HEK293 (cell line): ENCODE measurements at regions not wholly inside any gene's neighbourhood (a gene's known extent, or its start where the extent isn't known, plus 50 kb on each side); places are given as distances from the start of the nearest gene placed in this dataset.
"Not testable (repeated sequence)": the region's sequence is repeated elsewhere in the genome, so short reads cannot be mapped to it uniquely, and the experiment has no call there.

Experiments used
- CTCF ChIP-seq: fragments of 450-650 bp; formaldehyde crosslinking; IDR thresholded peaks from 2 replicates; pipeline ENCODE4 v1.5.1; 2016; ENCODE audit warnings: missing biosample characterization, missing genetic modification characterization
- REST ChIP-seq: fragments of 450-650 bp; formaldehyde crosslinking; IDR thresholded peaks from 2 replicates; pipeline ENCODE4 v1.5.1; 2016; ENCODE audit warnings: missing biosample characterization, missing genetic modification characterization
- TCF7L2 ChIP-seq: IDR thresholded peaks from 2 replicates; pipeline ENCODE4 v1.6.1; 2011; ENCODE audit warnings: low read depth, mild to moderate bottlenecking, inconsistent platforms, low read length, moderate library complexity, borderline replicate concordance
- ZBTB20 ChIP-seq: fragments of 450-650 bp; formaldehyde crosslinking; IDR thresholded peaks from 2 replicates; pipeline ENCODE4 v1.5.1; 2016; ENCODE audit warnings: missing biosample characterization, missing genetic modification characterization
- ZNF184 ChIP-seq: fragments of 450-650 bp; IDR thresholded peaks from 2 replicates; pipeline ENCODE4 v1.5.1; 2018; ENCODE audit warnings: missing biosample characterization, mild to moderate bottlenecking, missing genetic modification characterization
- ZNF488 ChIP-seq: fragments of 450-650 bp; formaldehyde crosslinking; IDR thresholded peaks from 2 replicates; pipeline ENCODE4 v1.5.1; 2016; ENCODE audit warnings: missing biosample characterization, missing genetic modification characterization
- ZNF704 ChIP-seq: fragments of 450-650 bp; formaldehyde crosslinking; IDR thresholded peaks from 2 replicates; pipeline ENCODE4 v1.5.1; 2016; ENCODE audit warnings: missing biosample characterization, missing genetic modification characterization
- ZNF792 ChIP-seq: fragments of 450-650 bp; formaldehyde crosslinking; IDR thresholded peaks from 2 replicates; pipeline ENCODE4 v1.5.1; 2016; ENCODE audit warnings: missing biosample characterization, missing genetic modification characterization

- not testable (repeated sequence) for TF ChIP-seq ZBTB20 (tag by site-specific recombination); TCF7L2; ZNF792 (tag by site-specific recombination); CTCF (tag by site-specific recombination); ZNF704 (tag by site-specific recombination); ZNF184 (tag by site-specific recombination); REST; ZNF488 (tag by site-specific recombination)
Measured at GRCh38 chr6:164339442-164339841, 924.9 kb downstream of the QKI start.
